Mesenchymal stem cell (in vitro differentiated cells and primary cell): ENCODE measurements at regions not wholly inside any gene's neighbourhood (a gene's known extent, or its start where the extent isn't known, plus 50 kb on each side); places are given as distances from the start of the nearest gene placed in this dataset.
"Not testable (repeated sequence)": the region's sequence is repeated elsewhere in the genome, so short reads cannot be mapped to it uniquely, and the experiment has no call there.

ENCODE experiments used
- DNase-seq: peaks from one replicate; pipeline ENCODE4 v3.0.0-alpha.2; 2013
- H2AFZ ChIP-seq: one replicate; pipeline ENCODE4 v1.6.1; 2013; ENCODE audit warnings: low read depth, mild to moderate bottlenecking, control low read depth, inconsistent platforms, low read length, moderate library complexity
- H2AK5ac ChIP-seq: 2 replicates; pipeline ENCODE4 v1.6.1; 2013; ENCODE audit warnings: low read length, moderate library complexity, mild to moderate bottlenecking, inconsistent platforms; ENCODE audit not compliant: severe bottlenecking
- H2BK120ac ChIP-seq: one replicate; pipeline ENCODE4 v1.6.1; 2013; ENCODE audit warnings: low read depth, mild to moderate bottlenecking, inconsistent platforms, low read length, moderate library complexity
- H2BK12ac ChIP-seq, 2 experiments: one replicate each; pipeline ENCODE4 v1.6.1; 2013; ENCODE audit warnings: inconsistent platforms in 2 of 2, low read length in 2 of 2, mild to moderate bottlenecking in 2 of 2, moderate library complexity in 2 of 2, control low read depth in 1 of 2
- H2BK15ac ChIP-seq: one replicate; pipeline ENCODE4 v1.6.1; 2013; ENCODE audit warnings: mild to moderate bottlenecking, low read depth, inconsistent platforms; ENCODE audit not compliant: poor library complexity, severe bottlenecking
- H2BK5ac ChIP-seq: 2 replicates; pipeline ENCODE4 v1.6.1; 2013; ENCODE audit warnings: low read depth, mild to moderate bottlenecking, low read length, control low read depth, inconsistent platforms; ENCODE audit not compliant: poor library complexity, severe bottlenecking
- H3K14ac ChIP-seq, 2 experiments: one replicate each; pipeline ENCODE4 v1.6.1; 2013; ENCODE audit warnings: inconsistent platforms in 2 of 2, low read length in 2 of 2, control low read depth in 1 of 2, mild to moderate bottlenecking in 1 of 2, moderate library complexity in 1 of 2
- H3K18ac ChIP-seq, 2 experiments: one replicate each; pipeline ENCODE4 v1.6.1; 2013; ENCODE audit warnings: inconsistent platforms in 2 of 2, low read length in 2 of 2, control low read depth in 1 of 2, low read depth in 1 of 2, mild to moderate bottlenecking in 1 of 2
- H3K23ac ChIP-seq, 2 experiments: one replicate each; pipeline ENCODE4 v1.6.1; 2013; ENCODE audit warnings: inconsistent platforms in 2 of 2, low read length in 2 of 2, mild to moderate bottlenecking in 2 of 2, moderate library complexity in 2 of 2, control low read depth in 1 of 2
- H3K27ac ChIP-seq: 2 replicates; pipeline ENCODE4 v1.5.1; 2013; ENCODE audit warnings: mild to moderate bottlenecking, moderate library complexity, low read length, control low read depth, inconsistent platforms; ENCODE audit not compliant: poor library complexity, severe bottlenecking
- H3K27me3 ChIP-seq, 2 experiments: 2 replicates each; pipeline versions ENCODE4 v1.6.1 to v1.7.0; 2013; ENCODE audit warnings: low read length in 2 of 2, mild to moderate bottlenecking in 2 of 2, moderate library complexity in 2 of 2, control low read depth in 1 of 2, inconsistent platforms in 1 of 2; ENCODE audit not compliant: control insufficient read depth in 1 of 2, insufficient read depth in 1 of 2
- H3K36me3 ChIP-seq, 2 experiments: 2 replicates each; pipeline versions ENCODE4 v1.6.1 to v1.7.0; 2013; ENCODE audit warnings: low read length in 2 of 2, control low read depth in 1 of 2, inconsistent platforms in 1 of 2, low read depth in 1 of 2, mild to moderate bottlenecking in 1 of 2; ENCODE audit not compliant: insufficient read depth in 2 of 2, control insufficient read depth in 1 of 2
- H3K4ac ChIP-seq, 2 experiments: one replicate each; pipeline ENCODE4 v1.6.1; 2013; ENCODE audit warnings: inconsistent platforms in 2 of 2, low read length in 2 of 2, mild to moderate bottlenecking in 2 of 2, moderate library complexity in 2 of 2, control low read depth in 1 of 2, low read depth in 1 of 2
- H3K4me1 ChIP-seq: 2 replicates; pipeline ENCODE4 v1.6.1; 2013; ENCODE audit warnings: low read depth, low read length, control low read depth; ENCODE audit not compliant: control insufficient read depth, insufficient read depth
- H3K4me2 ChIP-seq: 2 replicates; pipeline ENCODE4 v1.6.1; 2013; ENCODE audit warnings: low read length, mild to moderate bottlenecking, inconsistent platforms; ENCODE audit not compliant: poor library complexity, severe bottlenecking
- H3K4me3 ChIP-seq, 2 experiments: 2 replicates each; pipeline versions ENCODE4 v1.5.1 to v1.7.0; 2013; ENCODE audit warnings: low read length in 2 of 2, mild to moderate bottlenecking in 2 of 2, control low read depth in 1 of 2, low read depth in 1 of 2; ENCODE audit not compliant: insufficient read depth in 1 of 2
- H3K79me1 ChIP-seq: replicated peaks from 2 replicates; pipeline ENCODE4 v1.6.1; 2013; ENCODE audit warnings: mild to moderate bottlenecking, control low read depth, low read length, inconsistent platforms; ENCODE audit not compliant: poor library complexity, severe bottlenecking
- H3K9ac ChIP-seq: 2 replicates; pipeline ENCODE4 v1.7.0; 2013; ENCODE audit warnings: mild to moderate bottlenecking, low read length, moderate library complexity
- H3K9me3 ChIP-seq: 2 replicates; pipeline ENCODE4 v1.7.0; 2013; ENCODE audit warnings: mild to moderate bottlenecking, low read length; ENCODE audit not compliant: control insufficient read depth
- H4K8ac ChIP-seq: one replicate; pipeline ENCODE4 v1.6.1; 2013; ENCODE audit warnings: inconsistent platforms, mild to moderate bottlenecking, low read length, moderate library complexity
- H4K91ac ChIP-seq: one replicate; pipeline ENCODE4 v1.6.1; 2013; ENCODE audit warnings: mild to moderate bottlenecking, low read length, inconsistent platforms
- WGBS: methylation state at CpG from one replicate; pipeline ENCODE4 v1.1.7; 2013; ENCODE audit warnings: mixed read lengths; 5-methylcytosine and 5-hydroxymethylcytosine counted together

GRCh38 chr6:93829757-93830156, 410.4 kb upstream of the EPHA7 start:
- H3K23ac ChIP-seq, H3K14ac ChIP-seq, H3K27me3 ChIP-seq, H4K8ac ChIP-seq, H4K91ac ChIP-seq, H3K4me2 ChIP-seq, H3K4me3 ChIP-seq, H2BK120ac ChIP-seq, H3K4me1 ChIP-seq, H3K9me3 ChIP-seq, H2BK12ac ChIP-seq, H3K9ac ChIP-seq, H2AFZ ChIP-seq, H3K36me3 ChIP-seq, H2AK5ac ChIP-seq, DNase-seq, H3K18ac ChIP-seq, H3K4ac ChIP-seq, H2BK5ac ChIP-seq, H3K27ac ChIP-seq, H2BK15ac ChIP-seq, H3K79me1 ChIP-seq: not testable (repeated sequence)

GRCh38 chr6:93829009-93829408, 409.6 kb upstream of the EPHA7 start:
- H3K27me3 ChIP-seq = no peaks in the 10 kb centered on the region
- no peak overlapping the region for H3K4me2 ChIP-seq
- no peak overlapping the region for H2BK5ac ChIP-seq
- no peaks in the 10 kb centered on the region for H3K9me3 ChIP-seq
- no peak overlapping the region for H4K91ac ChIP-seq
- H2AK5ac ChIP-seq = no peak overlapping the region
- H3K4me3 ChIP-seq = no peak overlapping the region
- H2BK12ac ChIP-seq = no peak overlapping the region
- no peak for DNase-seq
- H3K4me1 ChIP-seq = no peaks in the 10 kb centered on the region
- no peak overlapping the region for H2AFZ ChIP-seq
- H2BK120ac ChIP-seq = no peak overlapping the region
- no peak overlapping the region for H3K23ac ChIP-seq
- no peak overlapping the region for H3K9ac ChIP-seq
- no peak overlapping the region for H3K4ac ChIP-seq
- no peaks in the 10 kb centered on the region for H3K36me3 ChIP-seq
- H2BK15ac ChIP-seq = no peak overlapping the region
- H3K18ac ChIP-seq = no peak overlapping the region
- H4K8ac ChIP-seq = no peak overlapping the region
- no peak overlapping the region for H3K27ac ChIP-seq
- no peak overlapping the region for H3K14ac ChIP-seq
- no peaks in the 10 kb centered on the region for H3K79me1 ChIP-seq
- WGBS = no CpG with 5 or more reads among the region's 1 CpG

GRCh38 chr6:93828553-93828952, 409.2 kb upstream of the EPHA7 start:
- Histone ChIP-seq H3K79me1 (no peaks in the 10 kb centered on the region), H2BK5ac (no peak overlapping the region), H3K36me3 (no peaks in the 10 kb centered on the region), H3K4ac (no peak overlapping the region), H2BK12ac (no peak overlapping the region), H2AK5ac (no peak overlapping the region), H3K9ac (no peak overlapping the region), H3K18ac (no peak overlapping the region), H3K23ac (no peak overlapping the region), H3K4me3 (no peak overlapping the region), H3K27me3 (no peaks in the 10 kb centered on the region), H3K4me2 (no peak overlapping the region), H3K4me1 (no peaks in the 10 kb centered on the region), H4K8ac (no peak overlapping the region), H3K9me3 (no peaks in the 10 kb centered on the region), H3K27ac (no peak overlapping the region), H2BK15ac (no peak overlapping the region), H2BK120ac (no peak overlapping the region), H3K14ac (no peak overlapping the region), H2AFZ (no peak overlapping the region), H4K91ac (no peak overlapping the region)
- 60% methylated on average over 1 of the region's 2 CpGs for whole genome bisulfite sequencing
- no peak for DNase-seq

- H3K9me3 ChIP-seq = no peaks in the 10 kb centered on the region
- no peak for DNase-seq
- H3K4me3 ChIP-seq = no peak overlapping the region
- H3K9ac ChIP-seq = no peak overlapping the region
- no peaks in the 10 kb centered on the region for H3K79me1 ChIP-seq
- H3K4me1 ChIP-seq = no peaks in the 10 kb centered on the region
- 98% methylated on average over 1 of the region's 1 CpG for WGBS
- no peak overlapping the region for H3K14ac ChIP-seq
- H2AFZ ChIP-seq = no peak overlapping the region
- H4K91ac ChIP-seq = no peak overlapping the region
- no peak overlapping the region for H2BK15ac ChIP-seq
- no peak overlapping the region for H3K4me2 ChIP-seq
- H2BK5ac ChIP-seq = no peak overlapping the region
- no peak overlapping the region for H2BK12ac ChIP-seq
- H3K4ac ChIP-seq = no peak overlapping the region
- no peaks in the 10 kb centered on the region for H3K27me3 ChIP-seq
- no peak overlapping the region for H2BK120ac ChIP-seq
- H2AK5ac ChIP-seq = no peak overlapping the region
- H3K18ac ChIP-seq = no peak overlapping the region
- no peak overlapping the region for H3K27ac ChIP-seq
- H3K36me3 ChIP-seq = no peaks in the 10 kb centered on the region
- no peak overlapping the region for H4K8ac ChIP-seq
- H3K23ac ChIP-seq = no peak overlapping the region
Observed at GRCh38 chr6:93827728-93828127, 408.4 kb upstream of the EPHA7 start.
